HepG2 (cell line): ENCODE measurements at regions not wholly inside any gene's neighbourhood (a gene's known extent, or its start where the extent isn't known, plus 50 kb on each side); places are given as distances from the start of the nearest gene placed in this dataset.

Experiments used
- BRD4 ChIP-seq: sonication (generic); formaldehyde crosslinking; IDR thresholded peaks from 2 replicates; pipeline ENCODE4 v1.4.0; 2020; ENCODE audit warnings: missing genetic modification reagents
- CTCF ChIP-seq: sonication (generic); formaldehyde crosslinking; IDR thresholded peaks from 2 replicates; pipeline ENCODE4 v1.5.0; 2020; ENCODE audit warnings: mild to moderate bottlenecking, missing genetic modification reagents, moderate library complexity
- YY1 ChIP-seq: IDR thresholded peaks from 2 replicates; pipeline ENCODE4 v1.6.1; 2011; ENCODE audit warnings: low read length, low read depth, moderate library complexity, mild to moderate bottlenecking; ENCODE audit not compliant: insufficient read depth, insufficient replicate concordance
- ZSCAN29 ChIP-seq: sonication (generic); formaldehyde crosslinking; conservative IDR thresholded peaks from 2 replicates; pipeline ENCODE4 v1.4.0; 2020; ENCODE audit warnings: mild to moderate bottlenecking, missing genetic modification reagents
- TF ChIP-seq, protein P1 (sequence below): IDR thresholded peaks from 2 replicates; pipeline ENCODE4 v1.6.1; 2018; ENCODE audit warnings: missing genetic modification reagents

DNA sequence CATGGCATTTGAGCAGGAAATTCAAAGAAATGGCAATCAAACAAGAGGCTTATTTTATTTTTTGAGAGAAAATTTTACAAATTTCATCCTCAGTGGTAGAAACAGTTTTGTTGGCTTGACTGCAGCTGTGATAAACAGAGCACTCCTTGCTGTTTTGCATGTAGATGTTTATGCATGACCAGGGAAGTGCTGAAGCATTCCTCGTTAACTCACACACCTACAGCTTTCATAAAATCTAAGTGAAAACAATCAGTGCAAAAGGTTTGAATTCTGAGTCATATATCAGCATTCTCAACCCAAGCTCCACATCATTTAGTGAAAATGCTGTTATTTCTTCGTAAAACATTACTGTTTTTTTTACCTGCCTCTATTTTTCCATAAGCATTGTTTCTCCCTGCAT lies 146.6 kb upstream of the CCDC68 start:
- no peak for TF ChIP-seq CTCF
- TF ChIP-seq, protein P1, sequence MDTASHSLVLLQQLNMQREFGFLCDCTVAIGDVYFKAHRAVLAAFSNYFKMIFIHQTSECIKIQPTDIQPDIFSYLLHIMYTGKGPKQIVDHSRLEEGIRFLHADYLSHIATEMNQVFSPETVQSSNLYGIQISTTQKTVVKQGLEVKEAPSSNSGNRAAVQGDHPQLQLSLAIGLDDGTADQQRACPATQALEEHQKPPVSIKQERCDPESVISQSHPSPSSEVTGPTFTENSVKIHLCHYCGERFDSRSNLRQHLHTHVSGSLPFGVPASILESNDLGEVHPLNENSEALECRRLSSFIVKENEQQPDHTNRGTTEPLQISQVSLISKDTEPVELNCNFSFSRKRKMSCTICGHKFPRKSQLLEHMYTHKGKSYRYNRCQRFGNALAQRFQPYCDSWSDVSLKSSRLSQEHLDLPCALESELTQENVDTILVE: no peak
- no peak for TF ChIP-seq ZSCAN29 (CRISPR knock-in tag)
- no peak for TF ChIP-seq BRD4 (CRISPR knock-in tag)
- no peak for TF ChIP-seq YY1
